ENCODE measurements at regions not wholly inside any gene's neighbourhood (a gene's known extent, or its start where the extent isn't known, plus 50 kb on each side); places are given as distances from the start of the nearest gene placed in this dataset.

DNA sequence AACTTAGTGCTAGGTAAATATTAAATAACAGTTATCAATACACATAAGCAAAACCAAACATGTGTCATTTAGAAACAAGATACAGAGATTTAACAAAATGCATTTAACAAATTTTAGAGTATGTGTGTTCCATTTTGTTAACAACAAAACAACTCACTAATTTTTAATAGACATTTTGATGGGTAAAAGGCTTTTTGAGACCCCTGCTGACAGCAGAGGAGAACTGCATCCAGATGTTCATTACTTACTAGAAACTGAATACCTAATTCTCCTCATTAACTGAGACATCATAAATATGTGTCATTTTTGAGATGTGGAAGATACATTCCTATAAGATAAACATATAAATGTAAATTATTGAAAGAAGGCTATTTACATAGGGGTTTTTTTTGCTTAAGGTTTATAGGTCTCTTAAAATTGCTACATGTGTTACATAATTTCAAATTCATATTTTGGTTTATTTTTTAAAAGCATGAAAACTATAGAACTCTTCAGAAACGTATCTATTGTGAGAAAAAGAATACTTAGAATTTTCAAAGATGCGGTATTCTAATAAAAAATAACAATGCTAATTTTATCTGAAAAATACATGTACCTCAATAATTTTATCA, 1009.8 kb downstream of the TUSC7 start:
- FAIRE-seq (peak; percentile 94), DNase-seq (ENCODE audit: low spot score in 2 of 2) (peak in 1 of 2 donors; percentile 3)

GRCh38 chr3:117721866-117722265, 1012.3 kb downstream of the TUSC7 start:
- DNase-seq (ENCODE audit: low spot score in 2 of 2): no peak
- FAIRE-seq: no peak

- FAIRE-seq: no peak
- DNase-seq (ENCODE audit: low spot score in 2 of 2): no peak
These were observed 1013.3 kb downstream of the TUSC7 start for GRCh38 chr3:117722856-117723255.

DNA sequence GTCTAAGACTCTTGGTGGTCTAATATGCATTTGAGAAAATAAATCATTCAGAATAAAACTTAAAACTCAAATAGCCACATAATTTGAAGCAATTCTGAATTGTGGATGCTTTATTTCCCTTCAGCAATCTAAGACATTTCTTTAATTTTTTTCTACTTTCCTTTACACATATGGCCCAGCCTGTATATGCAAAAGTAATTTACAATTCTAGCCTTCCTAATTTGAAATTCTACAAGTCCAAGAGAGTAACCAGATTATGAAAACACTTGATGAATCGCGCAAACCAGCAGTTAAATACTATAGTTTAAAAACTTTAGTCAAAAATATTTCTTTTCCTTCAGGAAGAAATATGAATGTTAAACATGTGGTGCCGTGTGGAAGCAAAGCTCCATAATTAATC, 1014.2 kb downstream of the TUSC7 start:
- FAIRE-seq: no peak
- no peak for DNase-seq (ENCODE audit: low spot score in 2 of 2)

GRCh38 chr3:117725314-117725713, 1015.7 kb downstream of the TUSC7 start:
- DNase-seq (ENCODE audit: low spot score in 2 of 2) (no peak), FAIRE-seq (no peak)

DNA sequence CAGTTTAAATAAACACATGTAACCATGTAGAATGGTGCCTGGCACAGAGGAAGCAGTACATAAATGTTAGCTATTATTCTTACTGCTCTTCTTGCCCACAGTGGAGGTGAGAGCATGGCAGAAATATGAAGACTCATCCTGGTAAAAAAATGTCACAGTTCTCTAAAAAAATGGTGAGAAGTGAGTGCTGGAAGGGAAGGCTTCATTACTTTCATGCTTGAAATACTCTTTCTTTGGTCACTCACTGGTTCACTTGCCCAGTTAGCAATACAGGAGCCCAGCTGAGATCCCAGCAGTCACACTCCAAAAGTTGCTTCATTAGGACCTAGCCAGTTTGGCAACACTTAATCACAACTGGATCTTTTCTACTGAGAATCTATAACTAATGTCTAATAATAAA, 1017.2 kb downstream of the TUSC7 start:
- FAIRE-seq (no peak), DNase-seq (ENCODE audit: low spot score in 2 of 2) (no peak)

- no peak for FAIRE-seq
- no peak for DNase-seq (ENCODE audit: low spot score in 2 of 2)
These were observed 1018.6 kb downstream of the TUSC7 start for GRCh38 chr3:117728226-117728625.

DNA sequence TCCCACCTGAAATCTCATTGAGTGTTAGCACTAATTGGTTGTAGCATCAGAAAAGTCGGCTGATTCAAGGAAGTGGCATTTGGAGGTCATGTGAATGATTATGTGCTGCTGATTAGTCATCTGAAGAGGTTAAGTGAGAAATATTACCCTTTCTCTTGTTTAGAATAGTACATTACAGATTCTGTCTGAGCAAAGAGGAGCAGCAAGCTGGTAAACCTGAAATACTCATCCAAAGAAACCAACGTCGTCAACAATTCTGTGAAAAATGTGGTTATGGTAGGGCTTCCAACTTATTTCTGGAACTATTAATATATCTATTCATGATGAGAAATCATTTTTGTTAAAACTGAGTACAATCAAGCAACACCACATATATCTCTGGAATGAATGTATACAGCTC, 1024.9 kb downstream of the TUSC7 start:
- DNase-seq (ENCODE audit: low spot score in 2 of 2): no peak
- FAIRE-seq: no peak

GRCh38 chr3:117735481-117736101, 1026.0 kb downstream of the TUSC7 start:
- FAIRE-seq (no peak), DNase-seq (ENCODE audit: low spot score in 2 of 2) (no peak)

DNA sequence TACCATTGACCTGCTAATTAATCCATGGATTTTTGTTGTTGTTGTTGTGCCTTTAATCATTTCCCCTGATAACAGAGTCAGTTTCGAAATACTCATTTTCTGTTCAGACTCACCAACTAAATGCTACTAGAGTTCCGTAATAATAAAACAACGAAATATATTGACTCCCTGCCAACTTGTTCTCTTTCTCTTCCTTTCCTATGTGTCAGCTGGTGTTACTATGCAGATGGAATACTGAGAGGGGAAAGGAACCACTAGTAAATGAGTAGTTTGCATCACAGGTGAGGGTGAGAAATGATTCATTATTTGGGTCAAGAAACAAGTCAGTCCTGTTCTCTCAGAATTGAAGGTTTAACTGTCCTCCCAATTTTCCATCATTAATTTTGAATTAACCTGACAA, 1027.3 kb downstream of the TUSC7 start:
- no peak for FAIRE-seq

DNA sequence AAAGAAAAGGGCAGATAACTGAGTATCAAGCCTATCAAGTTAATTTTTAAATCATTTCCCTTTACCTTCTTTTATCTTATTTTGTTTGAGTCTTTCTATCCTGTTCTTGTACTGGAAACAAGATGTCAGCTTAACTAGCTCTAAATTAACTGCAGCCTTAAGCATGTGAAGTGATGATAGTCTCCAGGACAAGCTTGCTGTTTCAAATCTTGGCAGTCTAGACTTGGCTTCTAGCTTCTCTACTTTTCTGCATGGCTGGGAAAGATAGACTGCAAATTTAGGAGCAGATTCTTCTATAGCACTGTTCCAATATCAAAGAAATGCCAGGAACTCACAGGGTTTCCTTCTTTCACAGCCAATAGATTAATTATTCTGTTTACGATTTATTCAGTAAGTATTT, 1034.4 kb downstream of the TUSC7 start:
- DNase-seq (ENCODE audit: low spot score in 2 of 2) (no peak), FAIRE-seq (no peak)

More for the DNA sequence above, 1027.3 kb downstream of the TUSC7 start:
- DNase-seq (ENCODE audit: low spot score in 2 of 2): no peak

DNA sequence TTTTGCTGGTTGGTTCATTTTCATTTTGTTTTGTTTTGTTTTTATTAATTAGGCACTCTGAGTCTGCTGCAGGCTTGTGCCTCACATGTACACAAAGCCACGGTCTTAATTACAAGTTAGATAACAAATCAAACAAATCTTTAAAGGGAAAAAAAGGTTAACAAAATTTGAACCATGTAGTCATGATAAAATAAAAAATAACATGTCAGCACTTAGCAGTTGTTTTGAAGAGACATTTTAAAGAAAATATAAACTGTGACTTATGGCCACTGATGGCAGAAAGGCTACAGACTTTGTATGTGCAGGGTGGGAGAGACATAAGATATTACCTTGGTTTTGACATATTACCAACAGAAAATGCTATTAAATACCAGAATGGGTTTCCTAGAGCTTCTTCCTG, 1035.4 kb downstream of the TUSC7 start:
- FAIRE-seq: no peak
- no peak for DNase-seq (ENCODE audit: low spot score in 2 of 2)

- DNase-seq (ENCODE audit: low spot score in 2 of 2) (no peak), FAIRE-seq (no peak)
These were observed 1035.9 kb downstream of the TUSC7 start for GRCh38 chr3:117745516-117745915.

GRCh38 chr3:117746066-117746465, 1036.5 kb downstream of the TUSC7 start:
- DNase-seq (ENCODE audit: low spot score in 2 of 2): no peak
- FAIRE-seq: no peak

GRCh38 chr3:117748131-117748530, 1038.6 kb downstream of the TUSC7 start:
- FAIRE-seq (no peak), DNase-seq (ENCODE audit: low spot score in 2 of 2) (no peak)

- FAIRE-seq (no peak), DNase-seq (ENCODE audit: low spot score in 2 of 2) (no peak)
These were observed 1041.2 kb downstream of the TUSC7 start for GRCh38 chr3:117750674-117751269.

- FAIRE-seq (no peak), DNase-seq (ENCODE audit: low spot score in 2 of 2) (peak in 1 of 2 donors; percentile 10)
These were observed 1042.1 kb downstream of the TUSC7 start for GRCh38 chr3:117751651-117752050.

GRCh38 chr3:117752984-117753717, 1043.6 kb downstream of the TUSC7 start:
- no peak for FAIRE-seq
- DNase-seq (ENCODE audit: low spot score in 2 of 2): no peak

- DNase-seq (ENCODE audit: low spot score in 2 of 2) (no peak), FAIRE-seq (no peak)
These were observed 1044.5 kb downstream of the TUSC7 start for GRCh38 chr3:117754058-117754457.

- DNase-seq (ENCODE audit: low spot score in 2 of 2): no peak
- no peak for FAIRE-seq
These were observed 1045.3 kb downstream of the TUSC7 start for GRCh38 chr3:117754841-117755240.

- FAIRE-seq: no peak
- DNase-seq (ENCODE audit: low spot score in 2 of 2): no peak
These were observed 1047.0 kb downstream of the TUSC7 start for GRCh38 chr3:117756563-117756962.

Measured in frontal cortex (tissue), 3 donors.